C1 segment of cervical spinal cord (tissue), 14 donors: ENCODE measurements at regions not wholly inside any gene's neighbourhood (a gene's known extent, or its start where the extent isn't known, plus 50 kb on each side); places are given as distances from the start of the nearest gene placed in this dataset.
A peak's percentile ranks its signal among the peaks of the same experiment; 100 is the strongest.

Experiments used
- DNase-seq, 14 donors: peaks; one replicate each; lab custom pipeline; 2025; lab: John Stamatoyannopoulos, UW

- DNase-seq = no peak
Observed at GRCh38 chr2:100222844-100223243, 80.5 kb upstream of the AFF3 start.

GRCh38 chr2:100218552-100218951 is 76.2 kb upstream of the AFF3 start:
- no peak for DNase-seq

- no peak for DNase-seq
Observed at GRCh38 chr2:100217323-100217722, 74.9 kb upstream of the AFF3 start.

- no peak for DNase-seq
Observed at GRCh38 chr2:100216015-100216414, 73.6 kb upstream of the AFF3 start.

GRCh38 chr2:100215371-100215770 is 73.0 kb upstream of the AFF3 start:
- no peak for DNase-seq

- peak in 4 of 14 donors; percentile 4 to 35 (median 20) for DNase-seq
Observed at GRCh38 chr2:100214265-100214971, 72.0 kb upstream of the AFF3 start.

- peak in 3 of 14 donors; percentile 25 to 87 (median 29) for DNase-seq
Observed at GRCh38 chr2:100213595-100213994, 71.2 kb upstream of the AFF3 start.

- DNase-seq = no peak
Observed at GRCh38 chr2:100212850-100213249, 70.5 kb upstream of the AFF3 start.

GRCh38 chr2:100211521-100211920 is 69.1 kb upstream of the AFF3 start:
- no peak for DNase-seq

GRCh38 chr2:100208141-100208770 is 65.9 kb upstream of the AFF3 start:
- DNase-seq = peak in 1 of 14 donors; percentile 54

- no peak for DNase-seq
Observed at GRCh38 chr2:100207411-100207885, 65.1 kb upstream of the AFF3 start.

- no peak for DNase-seq
Observed at GRCh38 chr2:100206731-100207255, 64.4 kb upstream of the AFF3 start.

- no peak for DNase-seq
Observed at GRCh38 chr2:100205174-100205573, 62.8 kb upstream of the AFF3 start.

- no peak for DNase-seq
Observed at GRCh38 chr2:100202567-100202966, 60.2 kb upstream of the AFF3 start.

- no peak for DNase-seq
Observed at GRCh38 chr2:100200985-100201384, 58.6 kb upstream of the AFF3 start.

- no peak for DNase-seq
Observed at GRCh38 chr2:100199421-100199820, 57.0 kb upstream of the AFF3 start.

- no peak for DNase-seq
Observed at GRCh38 chr2:100198461-100199230, 56.3 kb upstream of the AFF3 start.

GRCh38 chr2:100197631-100198153 is 55.3 kb upstream of the AFF3 start:
- peak in 8 of 14 donors; percentile 17 to 71 (median 24) for DNase-seq

GRCh38 chr2:100196786-100197494 is 54.5 kb upstream of the AFF3 start:
- DNase-seq = no peak

GRCh38 chr2:100195942-100196341 is 53.6 kb upstream of the AFF3 start:
- DNase-seq = no peak

GRCh38 chr2:100194951-100195350 is 52.6 kb upstream of the AFF3 start:
- no peak for DNase-seq
